Endothelial cell of umbilical vein (primary cell): ENCODE measurements at regions not wholly inside any gene's neighbourhood (a gene's known extent, or its start where the extent isn't known, plus 50 kb on each side); places are given as distances from the start of the nearest gene placed in this dataset.

Experiments used
- CTCF ChIP-seq, 2 donors: IDR thresholded peaks; 1 replicate in 1 of 2; 2 replicates in 1 of 2; pipeline ENCODE4 v1.5.1; 2011; ENCODE audit warnings: low read length in 2 of 2, mild to moderate bottlenecking in 2 of 2, moderate library complexity in 2 of 2, control low read depth in 1 of 2, inconsistent platforms in 1 of 2, low read depth in 1 of 2; ENCODE audit not compliant: insufficient read depth in 1 of 2; ENCODE audit errors: extremely low read depth in 1 of 2
- EZH2 ChIP-seq: IDR thresholded peaks from 2 replicates; pipeline ENCODE4 v1.6.1; 2012; ENCODE audit warnings: borderline replicate concordance, low read depth, mild to moderate bottlenecking, moderate library complexity, low read length, inconsistent platforms; ENCODE audit not compliant: severe bottlenecking
- FOS ChIP-seq: IDR thresholded peaks from 2 replicates; pipeline ENCODE4 v1.6.1; 2011; ENCODE audit warnings: mild to moderate bottlenecking, low read length, moderate library complexity, borderline replicate concordance; ENCODE audit not compliant: insufficient read depth
- GATA2 ChIP-seq: IDR thresholded peaks from 2 replicates; pipeline ENCODE4 v1.7.0; 2011; ENCODE audit warnings: low read depth, mild to moderate bottlenecking, moderate library complexity, mixed read lengths, low read length; ENCODE audit not compliant: insufficient read length, insufficient read depth
- JUN ChIP-seq: IDR thresholded peaks from 2 replicates; pipeline ENCODE4 v1.6.1; 2011; ENCODE audit warnings: borderline replicate concordance, low read depth; ENCODE audit not compliant: insufficient read length, insufficient read depth
- MAX ChIP-seq: IDR thresholded peaks from 2 replicates; pipeline ENCODE4 v1.6.1; 2011; ENCODE audit not compliant: insufficient read depth, insufficient read length
- MYC ChIP-seq: IDR thresholded peaks from one replicate; pipeline ENCODE4 v1.6.1; 2011; ENCODE audit warnings: mild to moderate bottlenecking, low read depth, low read length
- POLR2A ChIP-seq: IDR thresholded peaks from 2 replicates; pipeline ENCODE4 v1.6.1; 2012; ENCODE audit warnings: low read depth, mild to moderate bottlenecking, control low read depth, low read length
- POLR2AphosphoS5 ChIP-seq: IDR thresholded peaks from 2 replicates; pipeline ENCODE4 v1.6.1; 2012; ENCODE audit warnings: low read depth, mild to moderate bottlenecking, control low read depth, low read length, moderate library complexity; ENCODE audit not compliant: insufficient read depth

GRCh38 chr22:27051407-27051806, 394.0 kb downstream of the MIAT start:
- TF ChIP-seq POLR2AphosphoS5 = no peak
- no peak for TF ChIP-seq CTCF (IDR thresholded peaks at IDR 0.05; ENCODE audit: extremely low read depth in 1 of 2, insufficient read depth in 1 of 2, low read depth in 1 of 2, low read length in 2 of 2)
- no peak for TF ChIP-seq MYC
- TF ChIP-seq EZH2 = no peak
- no peak for TF ChIP-seq POLR2A
- no peak for TF ChIP-seq FOS
- TF ChIP-seq JUN = no peak
- TF ChIP-seq GATA2 = no peak
- no peak for TF ChIP-seq MAX
